Mesenchymal stem cell (in vitro differentiated cells and primary cell): ENCODE measurements at regions not wholly inside any gene's neighbourhood (a gene's known extent, or its start where the extent isn't known, plus 50 kb on each side); places are given as distances from the start of the nearest gene placed in this dataset.

Source experiments
- DNase-seq: peaks from one replicate; pipeline ENCODE4 v3.0.0-alpha.2; 2013
- H2AFZ ChIP-seq: one replicate; pipeline ENCODE4 v1.6.1; 2013; ENCODE audit warnings: low read depth, mild to moderate bottlenecking, control low read depth, inconsistent platforms, low read length, moderate library complexity
- H2AK5ac ChIP-seq: 2 replicates; pipeline ENCODE4 v1.6.1; 2013; ENCODE audit warnings: low read length, moderate library complexity, mild to moderate bottlenecking, inconsistent platforms; ENCODE audit not compliant: severe bottlenecking
- H2BK120ac ChIP-seq: one replicate; pipeline ENCODE4 v1.6.1; 2013; ENCODE audit warnings: low read depth, mild to moderate bottlenecking, inconsistent platforms, low read length, moderate library complexity
- H2BK12ac ChIP-seq, 2 experiments: one replicate each; pipeline ENCODE4 v1.6.1; 2013; ENCODE audit warnings: inconsistent platforms in 2 of 2, low read length in 2 of 2, mild to moderate bottlenecking in 2 of 2, moderate library complexity in 2 of 2, control low read depth in 1 of 2
- H2BK15ac ChIP-seq: one replicate; pipeline ENCODE4 v1.6.1; 2013; ENCODE audit warnings: mild to moderate bottlenecking, low read depth, inconsistent platforms; ENCODE audit not compliant: poor library complexity, severe bottlenecking
- H2BK5ac ChIP-seq: 2 replicates; pipeline ENCODE4 v1.6.1; 2013; ENCODE audit warnings: low read depth, mild to moderate bottlenecking, low read length, control low read depth, inconsistent platforms; ENCODE audit not compliant: poor library complexity, severe bottlenecking
- H3K14ac ChIP-seq, 2 experiments: one replicate each; pipeline ENCODE4 v1.6.1; 2013; ENCODE audit warnings: inconsistent platforms in 2 of 2, low read length in 2 of 2, control low read depth in 1 of 2, mild to moderate bottlenecking in 1 of 2, moderate library complexity in 1 of 2
- H3K18ac ChIP-seq, 2 experiments: one replicate each; pipeline ENCODE4 v1.6.1; 2013; ENCODE audit warnings: inconsistent platforms in 2 of 2, low read length in 2 of 2, control low read depth in 1 of 2, low read depth in 1 of 2, mild to moderate bottlenecking in 1 of 2
- H3K23ac ChIP-seq, 2 experiments: one replicate each; pipeline ENCODE4 v1.6.1; 2013; ENCODE audit warnings: inconsistent platforms in 2 of 2, low read length in 2 of 2, mild to moderate bottlenecking in 2 of 2, moderate library complexity in 2 of 2, control low read depth in 1 of 2
- H3K27ac ChIP-seq: 2 replicates; pipeline ENCODE4 v1.5.1; 2013; ENCODE audit warnings: mild to moderate bottlenecking, moderate library complexity, low read length, control low read depth, inconsistent platforms; ENCODE audit not compliant: poor library complexity, severe bottlenecking
- H3K27me3 ChIP-seq, 2 experiments: 2 replicates each; pipeline versions ENCODE4 v1.6.1 to v1.7.0; 2013; ENCODE audit warnings: low read length in 2 of 2, mild to moderate bottlenecking in 2 of 2, moderate library complexity in 2 of 2, control low read depth in 1 of 2, inconsistent platforms in 1 of 2; ENCODE audit not compliant: control insufficient read depth in 1 of 2, insufficient read depth in 1 of 2
- H3K36me3 ChIP-seq, 2 experiments: 2 replicates each; pipeline versions ENCODE4 v1.6.1 to v1.7.0; 2013; ENCODE audit warnings: low read length in 2 of 2, control low read depth in 1 of 2, inconsistent platforms in 1 of 2, low read depth in 1 of 2, mild to moderate bottlenecking in 1 of 2; ENCODE audit not compliant: insufficient read depth in 2 of 2, control insufficient read depth in 1 of 2
- H3K4ac ChIP-seq, 2 experiments: one replicate each; pipeline ENCODE4 v1.6.1; 2013; ENCODE audit warnings: inconsistent platforms in 2 of 2, low read length in 2 of 2, mild to moderate bottlenecking in 2 of 2, moderate library complexity in 2 of 2, control low read depth in 1 of 2, low read depth in 1 of 2
- H3K4me1 ChIP-seq: 2 replicates; pipeline ENCODE4 v1.6.1; 2013; ENCODE audit warnings: low read depth, low read length, control low read depth; ENCODE audit not compliant: control insufficient read depth, insufficient read depth
- H3K4me2 ChIP-seq: 2 replicates; pipeline ENCODE4 v1.6.1; 2013; ENCODE audit warnings: low read length, mild to moderate bottlenecking, inconsistent platforms; ENCODE audit not compliant: poor library complexity, severe bottlenecking
- H3K4me3 ChIP-seq, 2 experiments: 2 replicates each; pipeline versions ENCODE4 v1.5.1 to v1.7.0; 2013; ENCODE audit warnings: low read length in 2 of 2, mild to moderate bottlenecking in 2 of 2, control low read depth in 1 of 2, low read depth in 1 of 2; ENCODE audit not compliant: insufficient read depth in 1 of 2
- H3K79me1 ChIP-seq: replicated peaks from 2 replicates; pipeline ENCODE4 v1.6.1; 2013; ENCODE audit warnings: mild to moderate bottlenecking, control low read depth, low read length, inconsistent platforms; ENCODE audit not compliant: poor library complexity, severe bottlenecking
- H3K9ac ChIP-seq: 2 replicates; pipeline ENCODE4 v1.7.0; 2013; ENCODE audit warnings: mild to moderate bottlenecking, low read length, moderate library complexity
- H3K9me3 ChIP-seq: 2 replicates; pipeline ENCODE4 v1.7.0; 2013; ENCODE audit warnings: mild to moderate bottlenecking, low read length; ENCODE audit not compliant: control insufficient read depth
- H4K8ac ChIP-seq: one replicate; pipeline ENCODE4 v1.6.1; 2013; ENCODE audit warnings: inconsistent platforms, mild to moderate bottlenecking, low read length, moderate library complexity
- H4K91ac ChIP-seq: one replicate; pipeline ENCODE4 v1.6.1; 2013; ENCODE audit warnings: mild to moderate bottlenecking, low read length, inconsistent platforms
- WGBS: methylation state at CpG from one replicate; pipeline ENCODE4 v1.1.7; 2013; ENCODE audit warnings: mixed read lengths; 5-methylcytosine and 5-hydroxymethylcytosine counted together

DNA sequence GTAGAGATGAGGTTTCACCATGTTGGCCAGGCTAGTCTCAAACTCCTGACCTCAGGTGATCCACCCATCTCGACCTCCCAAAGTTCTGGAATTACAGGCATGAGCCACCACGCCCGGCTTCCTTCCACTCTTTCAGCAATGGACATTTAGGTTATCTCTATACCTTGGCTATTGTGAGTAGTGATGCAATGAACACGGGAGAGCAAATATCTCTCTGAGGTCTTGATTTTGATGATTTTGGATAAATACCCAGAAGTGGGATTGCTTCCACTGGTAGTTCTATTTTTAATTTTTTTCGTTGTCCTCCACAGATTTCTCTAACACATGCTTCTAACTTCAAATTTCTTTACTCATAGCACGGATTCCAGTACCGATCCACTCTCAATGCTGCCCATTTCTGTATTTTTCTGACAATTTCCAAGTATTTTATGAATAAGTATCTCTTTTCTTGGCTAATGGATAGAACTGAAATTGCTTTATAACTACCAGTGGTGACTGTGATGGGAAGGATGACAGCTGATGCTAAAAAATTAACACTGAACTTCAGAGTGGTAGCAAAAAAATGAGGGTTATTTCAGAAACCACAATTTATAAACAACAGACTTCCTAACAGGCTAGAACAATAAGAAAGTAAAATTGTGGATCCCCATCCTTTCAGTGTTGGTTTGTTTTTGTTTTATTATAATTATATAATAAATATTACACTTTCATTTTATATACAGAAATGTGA, 327.5 kb upstream of the RUNX1 start:
- no peaks in the 10 kb centered on the region for H3K9me3 ChIP-seq
- H3K9ac ChIP-seq, result no peak overlapping the region
- H3K23ac ChIP-seq, result no peak overlapping the region
- no peaks in the 10 kb centered on the region for H3K79me1 ChIP-seq
- no peak overlapping the region for H2BK15ac ChIP-seq
- no peak overlapping the region for H4K8ac ChIP-seq
- H3K36me3 ChIP-seq, result no peaks in the 10 kb centered on the region
- no peak overlapping the region for H2BK12ac ChIP-seq
- H3K14ac ChIP-seq, result no peak overlapping the region
- no peak overlapping the region for H2AFZ ChIP-seq
- H3K27me3 ChIP-seq, result no peaks in the 10 kb centered on the region
- no peak overlapping the region for H2BK5ac ChIP-seq
- no peak overlapping the region for H4K91ac ChIP-seq
- H2BK120ac ChIP-seq, result no peak overlapping the region
- 100% methylated on average over 3 of the region's 7 CpGs for WGBS
- no peak overlapping the region for H3K27ac ChIP-seq
- peak overlapping the region in 1 of 2 experiments; percentile 8 for H3K4me3 ChIP-seq
- H3K4ac ChIP-seq, result no peak overlapping the region
- H3K4me2 ChIP-seq, result no peak overlapping the region
- DNase-seq, result peak; percentile 18
- no peak overlapping the region for H2AK5ac ChIP-seq
- H3K18ac ChIP-seq, result no peak overlapping the region
- H3K4me1 ChIP-seq, result no peaks in the 10 kb centered on the region

GRCh38 chr21:35375115-35375514, 326.0 kb upstream of the RUNX1 start:
- H2BK5ac ChIP-seq, result no peak overlapping the region
- H3K27me3 ChIP-seq, result no peaks in the 10 kb centered on the region
- no peak overlapping the region for H2AFZ ChIP-seq
- no peak overlapping the region for H4K91ac ChIP-seq
- H3K4me1 ChIP-seq, result no peaks in the 10 kb centered on the region
- H3K23ac ChIP-seq, result no peak overlapping the region
- H2BK120ac ChIP-seq, result no peak overlapping the region
- no peak overlapping the region for H4K8ac ChIP-seq
- no peaks in the 10 kb centered on the region for H3K79me1 ChIP-seq
- H3K14ac ChIP-seq, result no peak overlapping the region
- no peak overlapping the region for H3K4ac ChIP-seq
- no peak overlapping the region for H3K4me2 ChIP-seq
- H2BK12ac ChIP-seq, result no peak overlapping the region
- H3K36me3 ChIP-seq, result no peaks in the 10 kb centered on the region
- peak overlapping the region; percentile 5 for H3K9ac ChIP-seq
- WGBS, result 71% methylated on average over 1 of the region's 1 CpG
- no peak overlapping the region for H2AK5ac ChIP-seq
- no peak overlapping the region for H3K4me3 ChIP-seq
- H3K9me3 ChIP-seq, result no peaks in the 10 kb centered on the region
- no peak overlapping the region for H2BK15ac ChIP-seq
- no peak overlapping the region for H3K18ac ChIP-seq
- DNase-seq, result peak; percentile 68
- no peak overlapping the region for H3K27ac ChIP-seq

GRCh38 chr21:35373998-35374397, 324.9 kb upstream of the RUNX1 start:
- DNase-seq, result no peak
- Histone ChIP-seq H2AK5ac (no peak overlapping the region), H3K18ac (no peak overlapping the region), H3K14ac (no peak overlapping the region), H2BK5ac (no peak overlapping the region), H3K9me3 (no peaks in the 10 kb centered on the region), H2BK15ac (no peak overlapping the region), H4K8ac (no peak overlapping the region), H3K4me2 (no peak overlapping the region), H3K36me3 (no peaks in the 10 kb centered on the region), H3K4ac (no peak overlapping the region), H3K23ac (no peak overlapping the region), H3K79me1 (no peaks in the 10 kb centered on the region), H3K9ac (no peak overlapping the region), H3K27ac (no peak overlapping the region), H3K4me1 (no peaks in the 10 kb centered on the region), H3K27me3 (no peaks in the 10 kb centered on the region), H2BK120ac (no peak overlapping the region), H4K91ac (no peak overlapping the region), H3K4me3 (no peak overlapping the region), H2BK12ac (no peak overlapping the region), H2AFZ (no peak overlapping the region)
- no CpG with 5 or more reads among the region's 2 CpGs for WGBS

GRCh38 chr21:35372201-35372600, 323.1 kb upstream of the RUNX1 start:
- Histone ChIP-seq H3K23ac (no peak overlapping the region), H3K4me3 (no peak overlapping the region), H3K18ac (no peak overlapping the region), H2BK5ac (no peak overlapping the region), H2AFZ (no peak overlapping the region), H2BK120ac (no peak overlapping the region), H2BK15ac (no peak overlapping the region), H4K8ac (no peak overlapping the region), H3K27me3 (no peaks in the 10 kb centered on the region), H3K79me1 (no peaks in the 10 kb centered on the region), H3K9me3 (no peaks in the 10 kb centered on the region), H3K27ac (no peak overlapping the region), H3K4me1 (no peaks in the 10 kb centered on the region), H2BK12ac (no peak overlapping the region), H4K91ac (no peak overlapping the region), H3K4ac (no peak overlapping the region), H3K14ac (no peak overlapping the region), H3K9ac (no peak overlapping the region), H3K36me3 (no peaks in the 10 kb centered on the region), H2AK5ac (no peak overlapping the region), H3K4me2 (no peak overlapping the region)
- 94% methylated on average over 4 of the region's 5 CpGs for WGBS
- no peak for DNase-seq
